HEK293 (cell line): ENCODE measurements at regions not wholly inside any gene's neighbourhood (a gene's known extent, or its start where the extent isn't known, plus 50 kb on each side); places are given as distances from the start of the nearest gene placed in this dataset.
"Not testable (repeated sequence)": the region's sequence is repeated elsewhere in the genome, so short reads cannot be mapped to it uniquely, and the experiment has no call there.

Experiments
- CTCF ChIA-PET: fragments of 350-600 bp; formaldehyde crosslinking; extraction: SDS; loops from one replicate; lab custom pipeline; 2021; ENCODE audit warnings: antibody characterized with exemption; lab: Yijun Ruan, JAX
- POLR2A ChIA-PET: fragments of 300-600 bp; formaldehyde crosslinking; extraction: SDS; loops from one replicate; lab custom pipeline; 2020; ENCODE audit warnings: antibody characterized with exemption, inconsistent platforms; lab: Yijun Ruan, JAX
- H3K27ac ChIP-seq: fragments of 200-500 bp; sonication (Bioruptor generic); 2 replicates; pipeline ENCODE4 v1.5.1; 2014; ENCODE audit warnings: low read depth, low read length, control low read depth, inconsistent platforms; ENCODE audit errors: extremely low read depth
- H3K36me3 ChIP-seq, 2 experiments: fragments of 200-500 bp in 1 of 2; sonication (Bioruptor generic) in 1 of 2; 1 replicate in 1 of 2; 2 replicates in 1 of 2; pipeline ENCODE4 v1.5.1; 2014 to 2017; ENCODE audit warnings: inconsistent platforms in 2 of 2, low read length in 2 of 2; ENCODE audit not compliant: control insufficient read depth in 2 of 2, insufficient read depth in 1 of 2
- H3K4me1 ChIP-seq: fragments of 200-500 bp; sonication (Bioruptor generic); 2 replicates; pipeline ENCODE4 v1.5.1; 2014; ENCODE audit warnings: mild to moderate bottlenecking, low read length, inconsistent platforms; ENCODE audit not compliant: control insufficient read depth, insufficient read depth
- H3K4me3 ChIP-seq: 2 replicates; pipeline ENCODE4 v1.5.1; 2011; ENCODE audit warnings: low read depth, mild to moderate bottlenecking, control low read depth, low read length, moderate library complexity
- H3K9me3 ChIP-seq: fragments of 200-500 bp; sonication (Bioruptor generic); 2 replicates; pipeline ENCODE4 v1.5.1; 2014; ENCODE audit warnings: low read depth, low read length, inconsistent platforms; ENCODE audit not compliant: control insufficient read depth, insufficient read depth
- KLF1 ChIP-seq: fragments of 450-650 bp; formaldehyde crosslinking; IDR thresholded peaks from 2 replicates; pipeline ENCODE4 v1.5.1; 2016; ENCODE audit warnings: missing biosample characterization, missing genetic modification characterization
- PRDM1 ChIP-seq: fragments of 450-650 bp; formaldehyde crosslinking; IDR thresholded peaks from 2 replicates; pipeline ENCODE4; 2016; ENCODE audit warnings: missing biosample characterization, missing genetic modification characterization
- SALL2 ChIP-seq: fragments of 450-650 bp; formaldehyde crosslinking; IDR thresholded peaks from 2 replicates; pipeline ENCODE4 v1.5.0; 2017; ENCODE audit warnings: missing biosample characterization, mild to moderate bottlenecking, missing genetic modification characterization, borderline replicate concordance
- YY1 ChIP-seq: fragments of 450-650 bp; formaldehyde crosslinking; IDR thresholded peaks from 2 replicates; pipeline ENCODE4 v1.5.1; 2018; ENCODE audit warnings: missing biosample characterization, missing genetic modification characterization
- ZBTB17 ChIP-seq: fragments of 450-650 bp; formaldehyde crosslinking; IDR thresholded peaks from 2 replicates; pipeline ENCODE4 v1.5.1; 2016; ENCODE audit warnings: missing biosample characterization, missing genetic modification characterization
- ZFP3 ChIP-seq: fragments of 450-650 bp; formaldehyde crosslinking; IDR thresholded peaks from 2 replicates; pipeline ENCODE4 v1.5.1; 2016; ENCODE audit warnings: low read depth, missing biosample characterization, missing genetic modification characterization
- ZNF10 ChIP-seq: fragments of 450-650 bp; formaldehyde crosslinking; IDR thresholded peaks from 2 replicates; pipeline ENCODE4 v1.5.1; 2017; ENCODE audit warnings: missing biosample characterization, missing genetic modification characterization
- ZNF146 ChIP-seq: fragments of 450-650 bp; formaldehyde crosslinking; IDR thresholded peaks from 2 replicates; pipeline ENCODE4 v1.5.1; 2016; ENCODE audit warnings: missing biosample characterization, missing genetic modification characterization
- ZNF174 ChIP-seq: fragments of 450-650 bp; formaldehyde crosslinking; IDR thresholded peaks from 2 replicates; pipeline ENCODE4 v1.5.0; 2017; ENCODE audit warnings: missing biosample characterization, mild to moderate bottlenecking, missing genetic modification characterization
- ZNF202 ChIP-seq: fragments of 450-650 bp; formaldehyde crosslinking; IDR thresholded peaks from 2 replicates; pipeline ENCODE4 v1.5.1; 2016; ENCODE audit warnings: missing biosample characterization, missing genetic modification characterization, borderline replicate concordance
- ZNF311 ChIP-seq: fragments of 450-650 bp; formaldehyde crosslinking; IDR thresholded peaks from 2 replicates; pipeline ENCODE4 v1.5.1; 2017; ENCODE audit warnings: missing biosample characterization, missing genetic modification characterization, borderline replicate concordance
- ZNF366 ChIP-seq: fragments of 450-650 bp; formaldehyde crosslinking; conservative IDR thresholded peaks from 2 replicates; pipeline ENCODE4 v1.5.1; 2016; ENCODE audit warnings: missing biosample characterization, missing genetic modification characterization
- ZNF473 ChIP-seq: fragments of 450-650 bp; formaldehyde crosslinking; IDR thresholded peaks from 2 replicates; pipeline ENCODE4 v1.5.1; 2017; ENCODE audit warnings: missing biosample characterization, missing genetic modification characterization
- ZNF514 ChIP-seq: fragments of 450-650 bp; formaldehyde crosslinking; IDR thresholded peaks from 2 replicates; pipeline ENCODE4 v1.5.1; 2016; ENCODE audit warnings: missing biosample characterization, missing genetic modification characterization
- ZNF571 ChIP-seq: fragments of 450-650 bp; formaldehyde crosslinking; IDR thresholded peaks from 2 replicates; pipeline ENCODE4 v1.5.0; 2017; ENCODE audit warnings: missing biosample characterization, missing genetic modification characterization
- ZNF596 ChIP-seq: fragments of 450-650 bp; IDR thresholded peaks from 2 replicates; pipeline ENCODE4 v1.5.0; 2018; ENCODE audit warnings: missing biosample characterization, mild to moderate bottlenecking, missing genetic modification characterization, moderate library complexity
- ZNF792 ChIP-seq: fragments of 450-650 bp; formaldehyde crosslinking; IDR thresholded peaks from 2 replicates; pipeline ENCODE4 v1.5.1; 2016; ENCODE audit warnings: missing biosample characterization, missing genetic modification characterization
- TF ChIP-seq, protein P1 (sequence below): fragments of 450-650 bp; formaldehyde crosslinking; IDR thresholded peaks from 2 replicates; pipeline ENCODE4 v1.5.1; 2016; ENCODE audit warnings: missing biosample characterization, missing genetic modification characterization
- TF ChIP-seq, protein P2 (sequence below): IDR thresholded peaks from 2 replicates; pipeline ENCODE4 v1.6.1; 2011; ENCODE audit warnings: mild to moderate bottlenecking, low read depth, low read length, borderline replicate concordance
- TF ChIP-seq, protein P3 (sequence below): fragments of 450-650 bp; formaldehyde crosslinking; IDR thresholded peaks from 2 replicates; pipeline ENCODE4 v1.5.1; 2016; ENCODE audit warnings: missing biosample characterization, missing genetic modification characterization
- TF ChIP-seq, protein P4 (sequence below): fragments of 450-650 bp; formaldehyde crosslinking; IDR thresholded peaks from 2 replicates; pipeline ENCODE4 v1.5.1; 2017; ENCODE audit warnings: missing biosample characterization, missing genetic modification characterization
- TF ChIP-seq, protein P5 (sequence below): fragments of 450-650 bp; formaldehyde crosslinking; IDR thresholded peaks from 2 replicates; pipeline ENCODE4 v1.5.1; 2016; ENCODE audit warnings: missing biosample characterization, missing genetic modification characterization
- TF ChIP-seq, protein P6 (sequence below): fragments of 450-650 bp; formaldehyde crosslinking; IDR thresholded peaks from 2 replicates; pipeline ENCODE4 v1.5.1; 2017; ENCODE audit warnings: missing biosample characterization, missing genetic modification characterization

DNA sequence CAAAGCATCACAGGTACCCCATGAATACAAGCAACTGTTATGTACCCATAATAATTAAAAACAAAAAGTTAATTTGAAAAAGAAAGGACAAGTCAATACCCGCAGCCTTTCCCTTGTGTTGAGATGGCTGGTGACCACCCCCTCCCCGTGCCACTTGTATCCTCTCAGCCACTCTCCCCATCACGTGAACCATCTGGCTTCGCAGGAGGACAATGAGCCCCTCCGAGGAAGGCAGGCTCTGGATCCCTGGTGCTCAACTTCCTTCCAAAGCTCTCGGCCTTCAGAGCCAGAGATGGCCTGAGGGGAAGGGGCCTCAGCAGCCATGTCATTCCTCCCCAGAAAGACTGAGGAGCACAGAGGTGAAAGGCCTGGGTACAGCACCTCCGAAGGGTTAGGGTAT, 120.4 kb upstream of the RAB4A start:
- Histone ChIP-seq H3K9me3 (no peaks in the 10 kb centered on the region), H3K36me3 (no peaks in the 10 kb centered on the region), H3K4me1 (peaks cover 8% of the 10 kb centered on the region), H3K27ac (no peak overlapping the region), H3K4me3 (no peak overlapping the region)
- ChIA-PET POLR2A (interaction anchor here (0.6 kb wide), 1 partner anchor 10 kb away, joined by 3 read pairs; no protein-coding TSS in a partner anchor), CTCF (interaction anchor here (0.6 to 0.8 kb wide), 2 partner anchors 77 to 79 kb away, joined by 3 read pairs; no protein-coding TSS in a partner anchor)
- TF ChIP-seq, protein P1, sequence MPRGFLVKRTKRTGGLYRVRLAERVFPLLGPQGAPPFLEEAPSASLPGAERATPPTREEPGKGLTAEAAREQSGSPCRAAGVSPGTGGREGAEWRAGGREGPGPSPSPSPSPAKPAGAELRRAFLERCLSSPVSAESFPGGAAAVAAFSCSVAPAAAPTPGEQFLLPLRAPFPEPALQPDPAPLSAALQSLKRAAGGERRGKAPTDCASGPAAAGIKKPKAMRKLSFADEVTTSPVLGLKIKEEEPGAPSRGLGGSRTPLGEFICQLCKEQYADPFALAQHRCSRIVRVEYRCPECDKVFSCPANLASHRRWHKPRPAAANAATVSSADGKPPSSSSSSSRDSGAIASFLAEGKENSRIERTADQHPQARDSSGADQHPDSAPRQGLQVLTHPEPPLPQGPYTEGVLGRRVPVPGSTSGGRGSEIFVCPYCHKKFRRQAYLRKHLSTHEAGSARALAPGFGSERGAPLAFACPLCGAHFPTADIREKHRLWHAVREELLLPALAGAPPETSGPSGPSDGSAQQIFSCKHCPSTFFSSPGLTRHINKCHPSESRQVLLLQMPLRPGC: no peak
- no peak for TF ChIP-seq ZNF596
- TF ChIP-seq, protein P2, sequence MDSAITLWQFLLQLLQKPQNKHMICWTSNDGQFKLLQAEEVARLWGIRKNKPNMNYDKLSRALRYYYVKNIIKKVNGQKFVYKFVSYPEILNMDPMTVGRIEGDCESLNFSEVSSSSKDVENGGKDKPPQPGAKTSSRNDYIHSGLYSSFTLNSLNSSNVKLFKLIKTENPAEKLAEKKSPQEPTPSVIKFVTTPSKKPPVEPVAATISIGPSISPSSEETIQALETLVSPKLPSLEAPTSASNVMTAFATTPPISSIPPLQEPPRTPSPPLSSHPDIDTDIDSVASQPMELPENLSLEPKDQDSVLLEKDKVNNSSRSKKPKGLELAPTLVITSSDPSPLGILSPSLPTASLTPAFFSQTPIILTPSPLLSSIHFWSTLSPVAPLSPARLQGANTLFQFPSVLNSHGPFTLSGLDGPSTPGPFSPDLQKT: no peak
- TF ChIP-seq ZNF10 (tag by site-specific recombination): no peak
- TF ChIP-seq KLF1: no peak
- no peak for TF ChIP-seq ZNF366 (tag by site-specific recombination)
- TF ChIP-seq, protein P3, sequence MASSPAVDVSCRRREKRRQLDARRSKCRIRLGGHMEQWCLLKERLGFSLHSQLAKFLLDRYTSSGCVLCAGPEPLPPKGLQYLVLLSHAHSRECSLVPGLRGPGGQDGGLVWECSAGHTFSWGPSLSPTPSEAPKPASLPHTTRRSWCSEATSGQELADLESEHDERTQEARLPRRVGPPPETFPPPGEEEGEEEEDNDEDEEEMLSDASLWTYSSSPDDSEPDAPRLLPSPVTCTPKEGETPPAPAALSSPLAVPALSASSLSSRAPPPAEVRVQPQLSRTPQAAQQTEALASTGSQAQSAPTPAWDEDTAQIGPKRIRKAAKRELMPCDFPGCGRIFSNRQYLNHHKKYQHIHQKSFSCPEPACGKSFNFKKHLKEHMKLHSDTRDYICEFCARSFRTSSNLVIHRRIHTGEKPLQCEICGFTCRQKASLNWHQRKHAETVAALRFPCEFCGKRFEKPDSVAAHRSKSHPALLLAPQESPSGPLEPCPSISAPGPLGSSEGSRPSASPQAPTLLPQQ: no peak

DNA sequence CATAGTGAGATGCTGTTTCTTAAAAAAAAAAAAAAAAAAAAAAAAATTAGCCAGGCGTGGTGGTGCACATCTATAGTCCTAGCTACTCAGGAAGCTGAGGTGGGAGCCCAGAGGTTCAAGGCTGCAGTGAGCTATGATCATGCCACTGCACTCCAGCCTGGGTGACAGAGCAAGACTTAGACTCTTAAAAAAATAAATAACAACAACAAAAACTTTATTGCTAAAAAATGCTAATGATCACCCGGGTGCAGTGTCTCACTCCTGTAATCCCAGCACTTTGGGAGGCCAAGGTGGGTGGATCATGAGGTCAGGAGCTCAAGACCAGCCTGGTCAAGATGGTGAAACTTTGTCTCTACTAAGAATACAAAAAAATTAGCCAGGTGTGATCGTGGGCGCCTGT, 119.5 kb upstream of the RAB4A start:
- H3K4me3 ChIP-seq, H3K4me1 ChIP-seq, POLR2A ChIA-PET, H3K27ac ChIP-seq, H3K36me3 ChIP-seq, H3K9me3 ChIP-seq: not testable (repeated sequence)
- CTCF ChIA-PET: interaction anchor here (0.7 kb wide), 1 partner anchor 182 kb away, joined by 4 read pairs; no protein-coding TSS in a partner anchor

DNA sequence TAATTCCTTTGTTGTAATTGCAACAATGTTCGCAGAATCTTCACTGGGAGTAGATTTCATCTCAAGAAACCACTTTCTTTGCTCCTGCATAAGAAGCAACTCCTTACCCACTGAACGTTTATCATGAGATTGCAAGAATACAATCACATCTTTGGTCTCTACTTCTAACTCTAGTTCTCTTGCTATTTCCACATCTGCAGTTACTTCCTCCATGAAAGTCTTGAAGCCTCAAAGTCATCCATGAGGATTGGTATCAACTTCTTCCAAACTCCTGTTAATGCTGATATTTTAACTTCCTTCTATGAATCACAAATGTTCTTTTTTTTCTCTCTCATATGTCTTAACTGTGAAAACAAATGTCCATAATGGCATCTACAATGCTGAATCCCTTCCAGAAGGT, 118.6 kb upstream of the RAB4A start:
- peaks cover 8% of the 10 kb centered on the region for H3K4me1 ChIP-seq
- POLR2A ChIA-PET: no interaction called here
- H3K27ac ChIP-seq: no peak overlapping the region
- no peak overlapping the region for H3K4me3 ChIP-seq
- CTCF ChIA-PET: interaction anchor here (0.6 to 1.5 kb wide), 2 partner anchors 55 to 76 kb away, joined by 3 to 5 read pairs; no protein-coding TSS in a partner anchor
- H3K9me3 ChIP-seq: no peaks in the 10 kb centered on the region
- no peaks in the 10 kb centered on the region for H3K36me3 ChIP-seq
- TF ChIP-seq ZNF146 (tag by site-specific recombination): no peak
- no peak for TF ChIP-seq PRDM1 (tag by site-specific recombination)
- no peak for TF ChIP-seq SALL2
- TF ChIP-seq YY1 (tag by site-specific recombination): no peak
- no peak for TF ChIP-seq ZNF514 (tag by site-specific recombination)
- TF ChIP-seq, protein P4, sequence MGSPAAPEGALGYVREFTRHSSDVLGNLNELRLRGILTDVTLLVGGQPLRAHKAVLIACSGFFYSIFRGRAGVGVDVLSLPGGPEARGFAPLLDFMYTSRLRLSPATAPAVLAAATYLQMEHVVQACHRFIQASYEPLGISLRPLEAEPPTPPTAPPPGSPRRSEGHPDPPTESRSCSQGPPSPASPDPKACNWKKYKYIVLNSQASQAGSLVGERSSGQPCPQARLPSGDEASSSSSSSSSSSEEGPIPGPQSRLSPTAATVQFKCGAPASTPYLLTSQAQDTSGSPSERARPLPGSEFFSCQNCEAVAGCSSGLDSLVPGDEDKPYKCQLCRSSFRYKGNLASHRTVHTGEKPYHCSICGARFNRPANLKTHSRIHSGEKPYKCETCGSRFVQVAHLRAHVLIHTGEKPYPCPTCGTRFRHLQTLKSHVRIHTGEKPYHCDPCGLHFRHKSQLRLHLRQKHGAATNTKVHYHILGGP (tag by site-specific recombination): no peak
- no peak for TF ChIP-seq ZBTB17 (tag by site-specific recombination)
- TF ChIP-seq ZNF311: no peak
- TF ChIP-seq ZNF473 (tag by site-specific recombination): no peak
- no peak for TF ChIP-seq ZNF792 (tag by site-specific recombination)
- TF ChIP-seq ZNF174 (tag by site-specific recombination): no peak
- TF ChIP-seq ZNF571: no peak
- no peak for TF ChIP-seq ZNF596
- no peak for TF ChIP-seq ZNF202
- TF ChIP-seq, protein P5, sequence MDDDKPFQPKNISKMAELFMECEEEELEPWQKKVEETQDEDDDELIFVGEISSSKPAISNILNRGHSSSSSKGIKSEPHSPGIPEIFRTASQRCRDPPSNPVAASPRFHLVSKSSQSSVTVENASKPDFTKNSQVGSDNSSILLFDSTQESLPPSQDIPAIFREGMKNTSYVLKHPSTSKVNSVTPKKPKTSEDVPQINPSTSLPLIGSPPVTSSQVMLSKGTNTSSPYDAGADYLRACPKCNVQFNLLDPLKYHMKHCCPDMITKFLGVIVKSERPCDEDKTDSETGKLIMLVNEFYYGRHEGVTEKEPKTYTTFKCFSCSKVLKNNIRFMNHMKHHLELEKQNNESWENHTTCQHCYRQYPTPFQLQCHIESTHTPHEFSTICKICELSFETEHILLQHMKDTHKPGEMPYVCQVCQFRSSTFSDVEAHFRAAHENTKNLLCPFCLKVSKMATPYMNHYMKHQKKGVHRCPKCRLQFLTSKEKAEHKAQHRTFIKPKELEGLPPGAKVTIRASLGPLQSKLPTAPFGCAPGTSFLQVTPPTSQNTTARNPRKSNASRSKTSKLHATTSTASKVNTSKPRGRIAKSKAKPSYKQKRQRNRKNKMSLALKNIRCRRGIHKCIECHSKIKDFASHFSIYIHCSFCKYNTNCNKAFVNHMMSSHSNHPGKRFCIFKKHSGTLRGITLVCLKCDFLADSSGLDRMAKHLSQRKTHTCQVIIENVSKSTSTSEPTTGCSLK (tag by site-specific recombination): no peak
- TF ChIP-seq, protein P6, sequence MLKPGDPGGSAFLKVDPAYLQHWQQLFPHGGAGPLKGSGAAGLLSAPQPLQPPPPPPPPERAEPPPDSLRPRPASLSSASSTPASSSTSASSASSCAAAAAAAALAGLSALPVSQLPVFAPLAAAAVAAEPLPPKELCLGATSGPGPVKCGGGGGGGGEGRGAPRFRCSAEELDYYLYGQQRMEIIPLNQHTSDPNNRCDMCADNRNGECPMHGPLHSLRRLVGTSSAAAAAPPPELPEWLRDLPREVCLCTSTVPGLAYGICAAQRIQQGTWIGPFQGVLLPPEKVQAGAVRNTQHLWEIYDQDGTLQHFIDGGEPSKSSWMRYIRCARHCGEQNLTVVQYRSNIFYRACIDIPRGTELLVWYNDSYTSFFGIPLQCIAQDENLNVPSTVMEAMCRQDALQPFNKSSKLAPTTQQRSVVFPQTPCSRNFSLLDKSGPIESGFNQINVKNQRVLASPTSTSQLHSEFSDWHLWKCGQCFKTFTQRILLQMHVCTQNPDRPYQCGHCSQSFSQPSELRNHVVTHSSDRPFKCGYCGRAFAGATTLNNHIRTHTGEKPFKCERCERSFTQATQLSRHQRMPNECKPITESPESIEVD (tag by site-specific recombination): no peak
- TF ChIP-seq ZFP3 (tag by site-specific recombination): no peak
